ENCODE measurements at regions not wholly inside any gene's neighbourhood (a gene's known extent, or its start where the extent isn't known, plus 50 kb on each side); places are given as distances from the start of the nearest gene placed in this dataset.

- no peak for DNase-seq (ENCODE audit: low read depth, low spot score)
These were observed 61.2 kb downstream of the KLF6 start for GRCh38 chr10:3723766-3724165.

- DNase-seq (ENCODE audit: low read depth, low spot score): no peak
These were observed 64.6 kb downstream of the KLF6 start for GRCh38 chr10:3720228-3721019.

- DNase-seq (ENCODE audit: low read depth, low spot score): no peak
These were observed 65.8 kb downstream of the KLF6 start for GRCh38 chr10:3719024-3719843.

- DNase-seq (ENCODE audit: low read depth, low spot score): no peak
These were observed 68.9 kb downstream of the KLF6 start for GRCh38 chr10:3716093-3716492.

GRCh38 chr10:3714967-3715366 lies 70.0 kb downstream of the KLF6 start:
- no peak for DNase-seq (ENCODE audit: low read depth, low spot score)

- DNase-seq (ENCODE audit: low read depth, low spot score): no peak
These were observed 70.5 kb downstream of the KLF6 start for GRCh38 chr10:3714531-3714930.

- DNase-seq (ENCODE audit: low read depth, low spot score): no peak
These were observed 72.3 kb downstream of the KLF6 start for GRCh38 chr10:3712707-3713106.

GRCh38 chr10:3711918-3712317 lies 73.1 kb downstream of the KLF6 start:
- no peak for DNase-seq (ENCODE audit: low read depth, low spot score)

GRCh38 chr10:3710764-3711163 lies 74.2 kb downstream of the KLF6 start:
- DNase-seq (ENCODE audit: low read depth, low spot score): no peak

GRCh38 chr10:3709456-3710060 lies 75.5 kb downstream of the KLF6 start:
- no peak for DNase-seq (ENCODE audit: low read depth, low spot score)

- no peak for DNase-seq (ENCODE audit: low read depth, low spot score)
These were observed 76.2 kb downstream of the KLF6 start for GRCh38 chr10:3708852-3709251.

- DNase-seq (ENCODE audit: low read depth, low spot score): no peak
These were observed 80.3 kb downstream of the KLF6 start for GRCh38 chr10:3704565-3705325.

GRCh38 chr10:3702569-3702968 lies 82.4 kb downstream of the KLF6 start:
- no peak for DNase-seq (ENCODE audit: low read depth, low spot score)

- DNase-seq (ENCODE audit: low read depth, low spot score): no peak
These were observed 82.9 kb downstream of the KLF6 start for GRCh38 chr10:3702056-3702546.

- DNase-seq (ENCODE audit: low read depth, low spot score): no peak
These were observed 83.5 kb downstream of the KLF6 start for GRCh38 chr10:3701491-3701890.

- no peak for DNase-seq (ENCODE audit: low read depth, low spot score)
These were observed 84.4 kb downstream of the KLF6 start for GRCh38 chr10:3700531-3701076.

GRCh38 chr10:3699916-3700315 lies 85.1 kb downstream of the KLF6 start:
- no peak for DNase-seq (ENCODE audit: low read depth, low spot score)

- no peak for DNase-seq (ENCODE audit: low read depth, low spot score)
These were observed 86.7 kb downstream of the KLF6 start for GRCh38 chr10:3698312-3698711.

GRCh38 chr10:3693698-3694080 lies 91.3 kb downstream of the KLF6 start:
- DNase-seq (ENCODE audit: low read depth, low spot score): no peak

- DNase-seq (ENCODE audit: low read depth, low spot score): no peak
These were observed 91.8 kb downstream of the KLF6 start for GRCh38 chr10:3693022-3693697.

Measured in activated CD4-positive, CD25-positive, alpha-beta regulatory T cell treated with anti-CD3 and anti-CD28 coated beads, Interleukin-2, amount 50 U/mL, for 16 hours (primary cell).